Chondrocyte (in vitro differentiated cells): ENCODE measurements at regions not wholly inside any gene's neighbourhood (a gene's known extent, or its start where the extent isn't known, plus 50 kb on each side); places are given as distances from the start of the nearest gene placed in this dataset.

ENCODE experiments used
- DNase-seq: peaks from one replicate; pipeline ENCODE4 v3.0.0; 2021; ENCODE audit warnings: mixed read lengths, low spot score
- H3K27ac Mint-ChIP-seq: one replicate; pipeline ENCODE4 v1.8.0; 2021; ENCODE audit warnings: mild to moderate bottlenecking, moderate library complexity, mixed read lengths; ENCODE audit not compliant: unreplicated experiment
- H3K27me3 Mint-ChIP-seq: 2 replicates; pipeline ENCODE4 v1.8.0; 2021; ENCODE audit warnings: low read depth, mixed read lengths
- H3K36me3 Mint-ChIP-seq: 2 replicates; pipeline ENCODE4 v1.8.0; 2021; ENCODE audit warnings: low read depth, mixed read lengths
- H3K4me1 Mint-ChIP-seq: 2 replicates; pipeline ENCODE4 v1.8.0; 2021; ENCODE audit warnings: low read depth, mild to moderate bottlenecking, mixed read lengths
- H3K4me3 Mint-ChIP-seq: one replicate; pipeline ENCODE4 v1.8.0; 2021; ENCODE audit warnings: mild to moderate bottlenecking, moderate library complexity, mixed read lengths; ENCODE audit not compliant: unreplicated experiment
- H3K9me3 Mint-ChIP-seq: 2 replicates; pipeline ENCODE4 v1.8.0; 2021; ENCODE audit warnings: low read depth, mixed read lengths
- CTCF ChIP-seq: fragments of 200-600 bp; sonication (generic); IDR thresholded peaks from 2 replicates; pipeline ENCODE4 v1.5.0; 2021; ENCODE audit warnings: antibody characterized with exemption, mild to moderate bottlenecking, moderate library complexity

DNA sequence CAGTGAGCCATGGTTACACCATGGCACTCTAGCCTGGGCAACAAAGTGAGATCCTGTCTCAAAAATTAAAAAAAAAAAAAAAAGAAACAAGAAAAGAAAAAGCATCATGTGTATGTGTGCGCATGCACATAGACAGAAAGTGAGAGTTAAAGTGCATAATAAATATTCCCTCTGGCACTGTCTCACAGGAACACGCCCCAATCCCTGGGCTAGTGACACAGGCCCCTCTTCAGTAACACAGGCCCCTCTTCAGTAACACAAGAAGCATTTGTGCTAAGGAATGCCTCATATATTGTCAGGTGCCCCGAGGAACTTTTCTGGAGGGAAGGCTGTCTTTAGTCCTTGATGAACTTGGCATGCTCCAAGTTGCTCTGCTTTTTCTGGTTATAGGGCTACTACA, 57.5 kb downstream of the RPL27A start:
- no peak for DNase-seq
- no peaks in the 10 kb centered on the region for H3K9me3 Mint-ChIP-seq
- no peak overlapping the region for H3K27ac Mint-ChIP-seq
- H3K27me3 Mint-ChIP-seq, result no peaks in the 10 kb centered on the region
- no peak overlapping the region for H3K4me3 Mint-ChIP-seq
- no peak for TF ChIP-seq CTCF
- H3K4me1 Mint-ChIP-seq, result peaks cover under 1% of the 10 kb centered on the region
- peaks cover 4% of the 10 kb centered on the region for H3K36me3 Mint-ChIP-seq

- H3K4me3 Mint-ChIP-seq, result no peak overlapping the region
- H3K27me3 Mint-ChIP-seq, result no peaks in the 10 kb centered on the region
- peaks cover 10% of the 10 kb centered on the region for H3K36me3 Mint-ChIP-seq
- H3K27ac Mint-ChIP-seq, result no peak overlapping the region
- H3K4me1 Mint-ChIP-seq, result no peaks in the 10 kb centered on the region
- TF ChIP-seq CTCF, result no peak
- H3K9me3 Mint-ChIP-seq, result no peaks in the 10 kb centered on the region
- DNase-seq, result no peak
Observed at GRCh38 chr11:8744423-8744822, 61.8 kb downstream of the RPL27A start.

DNA sequence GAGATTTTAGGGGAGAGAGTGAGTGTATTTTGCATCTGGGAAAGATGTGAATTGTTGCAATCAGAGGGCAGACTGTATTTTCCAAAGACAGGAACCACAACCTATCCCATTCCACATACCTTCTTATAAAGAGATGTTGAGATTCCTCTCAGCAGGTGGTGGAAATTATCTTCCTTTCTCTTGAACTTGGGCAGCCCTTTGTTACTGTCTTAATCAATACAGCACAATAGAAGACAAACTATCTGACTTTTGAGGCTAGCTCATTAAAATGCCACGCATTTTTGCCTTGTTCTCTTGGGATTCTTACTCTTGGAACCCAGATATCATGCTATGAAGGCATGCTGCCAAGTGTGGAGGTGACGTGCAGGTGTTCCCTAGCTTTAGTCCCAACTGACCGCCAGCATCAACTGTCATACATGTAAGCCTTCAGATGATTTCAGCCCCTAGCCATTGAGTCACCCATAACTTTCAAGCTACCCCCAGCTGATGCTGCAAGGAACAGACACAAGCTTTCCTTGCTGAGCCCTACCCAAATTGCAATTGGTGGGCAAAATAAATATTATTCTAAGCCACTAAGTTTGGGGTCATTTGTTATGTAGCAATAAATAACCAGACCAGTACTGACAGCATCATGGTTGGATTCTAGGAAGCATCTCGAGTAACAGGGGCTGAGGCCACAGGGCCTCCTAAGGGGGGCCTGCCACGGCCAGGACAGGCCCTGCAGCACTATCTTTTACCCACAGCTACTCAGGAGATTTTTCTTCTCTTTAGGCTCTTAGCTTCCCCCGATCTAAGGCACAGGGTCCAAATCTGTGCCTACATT, 63.0 kb downstream of the RPL27A start:
- no peak for TF ChIP-seq CTCF
- no peaks in the 10 kb centered on the region for H3K4me1 Mint-ChIP-seq
- no peak overlapping the region for H3K4me3 Mint-ChIP-seq
- H3K9me3 Mint-ChIP-seq, result no peaks in the 10 kb centered on the region
- H3K27me3 Mint-ChIP-seq, result no peaks in the 10 kb centered on the region
- H3K36me3 Mint-ChIP-seq, result peaks cover 10% of the 10 kb centered on the region
- no peak overlapping the region for H3K27ac Mint-ChIP-seq
- DNase-seq, result no peak

GRCh38 chr11:8746331-8746974, 63.9 kb downstream of the RPL27A start:
- no peak for DNase-seq
- Mint-ChIP-seq H3K4me1 (no peaks in the 10 kb centered on the region), H3K9me3 (no peaks in the 10 kb centered on the region), H3K4me3 (no peak overlapping the region), H3K27me3 (no peaks in the 10 kb centered on the region), H3K27ac (no peak overlapping the region), H3K36me3 (peaks cover 10% of the 10 kb centered on the region)
- TF ChIP-seq CTCF, result no peak

GRCh38 chr11:8747173-8747572, 64.6 kb downstream of the RPL27A start:
- H3K4me1 Mint-ChIP-seq, result no peaks in the 10 kb centered on the region
- no peak for TF ChIP-seq CTCF
- peaks cover 12% of the 10 kb centered on the region for H3K36me3 Mint-ChIP-seq
- H3K4me3 Mint-ChIP-seq, result no peak overlapping the region
- no peaks in the 10 kb centered on the region for H3K9me3 Mint-ChIP-seq
- DNase-seq, result no peak
- no peaks in the 10 kb centered on the region for H3K27me3 Mint-ChIP-seq
- no peak overlapping the region for H3K27ac Mint-ChIP-seq
